Endothelial cell of umbilical vein (primary cell): ENCODE measurements at regions not wholly inside any gene's neighbourhood (a gene's known extent, or its start where the extent isn't known, plus 50 kb on each side); places are given as distances from the start of the nearest gene placed in this dataset.

Experiments
- BruUV-seq: library from RNA; stranded (reverse); fragments of 400-500 nt; replicated peaks from 2 replicates; lab custom pipeline; 2021; lab: Mats Ljungman, UMichigan
- CTCF ChIA-PET: fragments of 300-600, 350-600 bp; sonication (Branson Sonifier 250); formaldehyde crosslinking; loops from one replicate; lab custom pipeline; 2021; ENCODE audit warnings: antibody characterized with exemption, inconsistent platforms; lab: Charles Lee
- POLR2A ChIA-PET: fragments of 300-600, 350-600 bp; sonication (Branson Sonifier 250); formaldehyde crosslinking; loops from one replicate; lab custom pipeline; 2021; ENCODE audit warnings: antibody characterized with exemption, inconsistent platforms; lab: Charles Lee
- DNase-seq: peaks from one replicate; pipeline ENCODE4 v3.0.0-alpha.2; 2011; ENCODE audit warnings: low read depth, low spot score
- FAIRE-seq: peaks from 2 replicates; lab custom pipeline; 2011; peaks lifted over from hg19 to GRCh38; lab: Jason Lieb, UNC
- H2AFZ ChIP-seq: 2 replicates; pipeline ENCODE4 v1.6.0; 2012; ENCODE audit warnings: low read depth, low read length, control low read depth, inconsistent platforms
- H3K27ac ChIP-seq: 2 replicates; pipeline ENCODE4 v1.5.1; 2011; ENCODE audit warnings: low read depth, mild to moderate bottlenecking, control low read depth, low read length, moderate library complexity; ENCODE audit not compliant: insufficient read depth
- H3K27me3 ChIP-seq, 2 experiments: 2 replicates each; pipeline versions ENCODE4 v1.6.0 to v1.6.1; 2011; ENCODE audit warnings: low read length in 2 of 2, mixed read lengths in 1 of 2; ENCODE audit not compliant: control insufficient read depth in 2 of 2, insufficient read depth in 2 of 2
- H3K36me3 ChIP-seq, 2 experiments: 2 replicates in 1 of 2; 3 replicates in 1 of 2; pipeline ENCODE4 v1.5.1; 2011; ENCODE audit warnings: low read length in 2 of 2, mild to moderate bottlenecking in 1 of 2, moderate library complexity in 1 of 2; ENCODE audit not compliant: control insufficient read depth in 2 of 2, insufficient read depth in 2 of 2; ENCODE audit errors: extremely low read depth in 1 of 2
- H3K4me1 ChIP-seq: 3 replicates; pipeline ENCODE4 v1.5.1; 2011; ENCODE audit warnings: mild to moderate bottlenecking, low read length; ENCODE audit not compliant: control insufficient read depth, insufficient read depth; ENCODE audit errors: extremely low read depth
- H3K4me2 ChIP-seq: 2 replicates; pipeline ENCODE4 v1.6.1; 2011; ENCODE audit warnings: low read length, control low read depth, mixed read lengths; ENCODE audit not compliant: insufficient read depth
- H3K4me3 ChIP-seq, 3 experiments: fragments of 200-600 bp in 1 of 3; sonication (generic), shearing (Covaris generic) in 1 of 3; replicated peaks in 1 of 3; 2 replicates each; pipeline ENCODE4 v1.5.1; 2011 to 2016; ENCODE audit warnings: control low read depth in 3 of 3, low read length in 3 of 3, mild to moderate bottlenecking in 2 of 3, inconsistent platforms in 1 of 3, low read depth in 1 of 3, moderate library complexity in 1 of 3; ENCODE audit not compliant: insufficient read depth in 1 of 3
- H3K79me2 ChIP-seq: 2 replicates; pipeline ENCODE4 v1.6.0; 2012; ENCODE audit warnings: low read length, inconsistent platforms; ENCODE audit not compliant: control insufficient read depth, insufficient read depth
- H3K9ac ChIP-seq: replicated peaks from 2 replicates; pipeline ENCODE3; 2011; ENCODE audit warnings: low read length, control low read depth; ENCODE audit not compliant: insufficient read depth; ENCODE audit errors: extremely low read depth
- H3K9me1 ChIP-seq: replicated peaks from 3 replicates; pipeline ENCODE4 v1.6.0; 2011; ENCODE audit warnings: mild to moderate bottlenecking, low read length; ENCODE audit not compliant: control insufficient read depth, insufficient read depth; ENCODE audit errors: extremely low read depth
- H3K9me3 ChIP-seq: replicated peaks from 2 replicates; pipeline ENCODE4 v1.5.1; 2012; ENCODE audit warnings: low read length, inconsistent platforms; ENCODE audit not compliant: control insufficient read depth, insufficient read depth
- H4K20me1 ChIP-seq: replicated peaks from 2 replicates; pipeline ENCODE3; 2011; ENCODE audit warnings: mild to moderate bottlenecking, low read length; ENCODE audit not compliant: control insufficient read depth, insufficient read depth; ENCODE audit errors: extremely low read depth
- EZH2 ChIP-seq: IDR thresholded peaks from 2 replicates; pipeline ENCODE4 v1.6.1; 2012; ENCODE audit warnings: borderline replicate concordance, low read depth, mild to moderate bottlenecking, moderate library complexity, low read length, inconsistent platforms; ENCODE audit not compliant: severe bottlenecking
- FOS ChIP-seq: IDR thresholded peaks from 2 replicates; pipeline ENCODE4 v1.6.1; 2011; ENCODE audit warnings: mild to moderate bottlenecking, low read length, moderate library complexity, borderline replicate concordance; ENCODE audit not compliant: insufficient read depth
- GATA2 ChIP-seq: IDR thresholded peaks from 2 replicates; pipeline ENCODE4 v1.7.0; 2011; ENCODE audit warnings: low read depth, mild to moderate bottlenecking, moderate library complexity, mixed read lengths, low read length; ENCODE audit not compliant: insufficient read length, insufficient read depth
- JUN ChIP-seq: IDR thresholded peaks from 2 replicates; pipeline ENCODE4 v1.6.1; 2011; ENCODE audit warnings: borderline replicate concordance, low read depth; ENCODE audit not compliant: insufficient read length, insufficient read depth
- MYC ChIP-seq: IDR thresholded peaks from one replicate; pipeline ENCODE4 v1.6.1; 2011; ENCODE audit warnings: mild to moderate bottlenecking, low read depth, low read length
- POLR2A ChIP-seq: IDR thresholded peaks from 2 replicates; pipeline ENCODE4 v1.6.1; 2012; ENCODE audit warnings: low read depth, mild to moderate bottlenecking, control low read depth, low read length
- POLR2AphosphoS5 ChIP-seq: IDR thresholded peaks from 2 replicates; pipeline ENCODE4 v1.6.1; 2012; ENCODE audit warnings: low read depth, mild to moderate bottlenecking, control low read depth, low read length, moderate library complexity; ENCODE audit not compliant: insufficient read depth
- dilution Hi-C: fragments of 300-500 bp; cut with MboI; formaldehyde crosslinking; loops from one replicate; pipeline ENCODE4 v1.15.0; 2019; ENCODE audit warnings: low sequenced_read_pairs; ENCODE audit not compliant: extremely low pct_ligation_motif_present
- intact Hi-C: fragments of 100-400 bp; cut with micrococcal nuclease; formaldehyde crosslinking; loops from one replicate; pipeline ENCODE4 v1.10.0; 2022
- TF ChIP-seq, protein P1 (sequence below): IDR thresholded peaks from 2 replicates; pipeline ENCODE4 v1.6.1; 2011; ENCODE audit not compliant: insufficient read depth, insufficient read length
- TF ChIP-seq, protein P2 (sequence below), 2 donors: IDR thresholded peaks; 1 replicate in 1 of 2; 2 replicates in 1 of 2; pipeline ENCODE4 v1.5.1; 2011; ENCODE audit warnings: low read length in 2 of 2, mild to moderate bottlenecking in 2 of 2, moderate library complexity in 2 of 2, control low read depth in 1 of 2, inconsistent platforms in 1 of 2, low read depth in 1 of 2; ENCODE audit not compliant: insufficient read depth in 1 of 2; ENCODE audit errors: extremely low read depth in 1 of 2

DNA sequence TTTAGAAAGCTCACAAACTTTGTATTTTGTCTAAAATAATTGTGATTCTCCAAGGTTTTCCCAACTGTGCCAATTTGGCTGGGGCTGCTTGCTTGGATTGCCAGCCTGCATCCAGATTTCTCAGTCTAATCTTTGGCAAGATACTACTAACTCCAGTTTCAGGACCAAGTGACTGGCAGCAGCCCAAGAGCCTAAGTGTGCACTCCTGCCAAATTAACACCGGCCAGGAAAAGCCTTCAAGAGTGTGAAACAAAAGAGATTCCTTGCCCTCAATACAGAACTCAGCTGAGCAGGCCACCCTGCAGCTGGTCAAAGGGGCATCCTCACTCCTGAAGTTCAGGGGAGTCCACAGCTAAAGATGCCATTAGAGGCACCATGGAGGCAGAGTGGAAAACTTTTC is 589.0 kb upstream of the ACVR2A start:
- no peaks in the 10 kb centered on the region for H3K9me3 ChIP-seq
- no peaks in the 10 kb centered on the region for H3K79me2 ChIP-seq
- no peak overlapping the region for H3K4me2 ChIP-seq
- no peak for FAIRE-seq
- no peak for DNase-seq
- H3K36me3 ChIP-seq = no peaks in the 10 kb centered on the region
- no peaks in the 10 kb centered on the region for H4K20me1 ChIP-seq
- intact Hi-C loops (no loop called here), dilution Hi-C loops (no loop called here)
- H3K4me3 ChIP-seq = no peak overlapping the region
- BruUV-seq = no TSS peak
- no peak overlapping the region for H2AFZ ChIP-seq
- ChIA-PET POLR2A (no interaction called here), CTCF (no interaction called here)
- H3K9me1 ChIP-seq = no peaks in the 10 kb centered on the region
- H3K27me3 ChIP-seq = no peaks in the 10 kb centered on the region
- H3K4me1 ChIP-seq = no peaks in the 10 kb centered on the region
- H3K9ac ChIP-seq = no peak overlapping the region
- H3K27ac ChIP-seq = no peak overlapping the region
- TF ChIP-seq MYC (no peak), EZH2 (no peak), POLR2AphosphoS5 (no peak), GATA2 (no peak), FOS (no peak), POLR2A (no peak), JUN (no peak)
- TF ChIP-seq, protein P1, sequence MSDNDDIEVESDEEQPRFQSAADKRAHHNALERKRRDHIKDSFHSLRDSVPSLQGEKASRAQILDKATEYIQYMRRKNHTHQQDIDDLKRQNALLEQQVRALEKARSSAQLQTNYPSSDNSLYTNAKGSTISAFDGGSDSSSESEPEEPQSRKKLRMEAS = no peak
- TF ChIP-seq, protein P2, sequence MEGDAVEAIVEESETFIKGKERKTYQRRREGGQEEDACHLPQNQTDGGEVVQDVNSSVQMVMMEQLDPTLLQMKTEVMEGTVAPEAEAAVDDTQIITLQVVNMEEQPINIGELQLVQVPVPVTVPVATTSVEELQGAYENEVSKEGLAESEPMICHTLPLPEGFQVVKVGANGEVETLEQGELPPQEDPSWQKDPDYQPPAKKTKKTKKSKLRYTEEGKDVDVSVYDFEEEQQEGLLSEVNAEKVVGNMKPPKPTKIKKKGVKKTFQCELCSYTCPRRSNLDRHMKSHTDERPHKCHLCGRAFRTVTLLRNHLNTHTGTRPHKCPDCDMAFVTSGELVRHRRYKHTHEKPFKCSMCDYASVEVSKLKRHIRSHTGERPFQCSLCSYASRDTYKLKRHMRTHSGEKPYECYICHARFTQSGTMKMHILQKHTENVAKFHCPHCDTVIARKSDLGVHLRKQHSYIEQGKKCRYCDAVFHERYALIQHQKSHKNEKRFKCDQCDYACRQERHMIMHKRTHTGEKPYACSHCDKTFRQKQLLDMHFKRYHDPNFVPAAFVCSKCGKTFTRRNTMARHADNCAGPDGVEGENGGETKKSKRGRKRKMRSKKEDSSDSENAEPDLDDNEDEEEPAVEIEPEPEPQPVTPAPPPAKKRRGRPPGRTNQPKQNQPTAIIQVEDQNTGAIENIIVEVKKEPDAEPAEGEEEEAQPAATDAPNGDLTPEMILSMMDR (IDR thresholded peaks at IDR 0.05; ENCODE audit: extremely low read depth in 1 of 2, insufficient read depth in 1 of 2, low read depth in 1 of 2, low read length in 2 of 2) = no peak
